ENCODE measurements at regions not wholly inside any gene's neighbourhood (a gene's known extent, or its start where the extent isn't known, plus 50 kb on each side); places are given as distances from the start of the nearest gene placed in this dataset.

DNA sequence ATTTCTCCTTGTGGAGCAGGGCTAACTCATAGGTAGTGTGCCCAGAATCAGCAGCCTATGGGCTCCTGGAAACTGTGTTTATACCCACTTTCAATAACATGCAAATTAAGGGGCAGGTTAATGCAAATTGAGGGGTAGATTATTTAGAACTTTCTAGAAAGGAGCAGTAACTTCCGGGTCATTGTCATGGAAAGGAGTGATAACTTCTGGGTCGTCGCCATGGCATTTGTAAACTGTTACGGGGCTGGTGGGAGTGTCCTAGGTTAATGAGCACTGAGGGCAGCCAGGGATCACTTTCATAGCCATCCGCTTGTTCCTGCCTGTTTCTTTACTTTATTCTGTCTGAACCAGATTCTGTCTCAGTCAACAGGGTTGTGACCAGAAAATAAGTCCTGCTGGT is 143.3 kb upstream of the RFLNA start:
- Histone ChIP-seq H3K4me3 (no peak overlapping the region), H3K36me3 (no peaks in the 10 kb centered on the region), H3K9me3 (no peaks in the 10 kb centered on the region), H3K27me3 (no peaks in the 10 kb centered on the region), H3K27ac (no peak overlapping the region), H3K4me1 (no peaks in the 10 kb centered on the region)
- TF ChIP-seq, protein P1, sequence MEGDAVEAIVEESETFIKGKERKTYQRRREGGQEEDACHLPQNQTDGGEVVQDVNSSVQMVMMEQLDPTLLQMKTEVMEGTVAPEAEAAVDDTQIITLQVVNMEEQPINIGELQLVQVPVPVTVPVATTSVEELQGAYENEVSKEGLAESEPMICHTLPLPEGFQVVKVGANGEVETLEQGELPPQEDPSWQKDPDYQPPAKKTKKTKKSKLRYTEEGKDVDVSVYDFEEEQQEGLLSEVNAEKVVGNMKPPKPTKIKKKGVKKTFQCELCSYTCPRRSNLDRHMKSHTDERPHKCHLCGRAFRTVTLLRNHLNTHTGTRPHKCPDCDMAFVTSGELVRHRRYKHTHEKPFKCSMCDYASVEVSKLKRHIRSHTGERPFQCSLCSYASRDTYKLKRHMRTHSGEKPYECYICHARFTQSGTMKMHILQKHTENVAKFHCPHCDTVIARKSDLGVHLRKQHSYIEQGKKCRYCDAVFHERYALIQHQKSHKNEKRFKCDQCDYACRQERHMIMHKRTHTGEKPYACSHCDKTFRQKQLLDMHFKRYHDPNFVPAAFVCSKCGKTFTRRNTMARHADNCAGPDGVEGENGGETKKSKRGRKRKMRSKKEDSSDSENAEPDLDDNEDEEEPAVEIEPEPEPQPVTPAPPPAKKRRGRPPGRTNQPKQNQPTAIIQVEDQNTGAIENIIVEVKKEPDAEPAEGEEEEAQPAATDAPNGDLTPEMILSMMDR (IDR thresholded peaks at IDR 0.05): no peak
- TF ChIP-seq POLR2AphosphoS5 (IDR thresholded peaks at IDR 0.05; ENCODE audit: insufficient read depth in 1 of 2, low read depth in 1 of 2) (no peak), POLR2A (IDR thresholded peaks at IDR 0.05) (no peak)
- intact Hi-C loops (cut with DNase I): no loop called here
- no peak for DNase-seq (ENCODE audit: extremely low spot score in 2 of 2)

DNA sequence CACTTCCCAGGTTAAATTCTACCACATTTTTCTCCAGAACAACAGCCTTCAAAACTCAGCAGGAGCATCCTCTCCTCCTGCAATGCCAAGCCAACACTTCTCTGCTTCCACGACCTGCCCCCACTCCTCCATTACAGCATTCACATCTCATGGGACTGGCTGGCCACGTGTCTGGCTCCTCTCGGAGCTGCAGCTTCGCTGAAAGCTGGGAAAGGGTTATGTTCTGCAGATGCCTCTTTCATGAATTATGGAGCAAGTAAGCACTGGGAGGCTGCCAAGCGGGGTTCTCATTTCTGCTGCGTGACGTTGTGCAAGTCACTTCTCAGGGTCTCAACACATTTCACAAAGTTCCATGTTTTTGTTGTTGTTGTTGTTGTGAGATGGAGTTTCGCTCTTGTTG is 142.2 kb upstream of the RFLNA start:
- no peak for TF ChIP-seq POLR2A (IDR thresholded peaks at IDR 0.05)
- TF ChIP-seq, protein P1 (IDR thresholded peaks at IDR 0.05): no peak
- TF ChIP-seq POLR2AphosphoS5 (IDR thresholded peaks at IDR 0.05; ENCODE audit: insufficient read depth in 1 of 2, low read depth in 1 of 2): no peak
- no peaks in the 10 kb centered on the region for H3K9me3 ChIP-seq
- no peaks in the 10 kb centered on the region for H3K27me3 ChIP-seq
- no peak overlapping the region for H3K4me3 ChIP-seq
- no peaks in the 10 kb centered on the region for H3K4me1 ChIP-seq
- no peak overlapping the region for H3K27ac ChIP-seq
- intact Hi-C loops (cut with DNase I): loop anchor here (1.0 kb wide), 1 partner anchor 44 kb away; no protein-coding TSS in a partner anchor
- no peak for DNase-seq (ENCODE audit: extremely low spot score in 2 of 2)
- no peaks in the 10 kb centered on the region for H3K36me3 ChIP-seq

DNA sequence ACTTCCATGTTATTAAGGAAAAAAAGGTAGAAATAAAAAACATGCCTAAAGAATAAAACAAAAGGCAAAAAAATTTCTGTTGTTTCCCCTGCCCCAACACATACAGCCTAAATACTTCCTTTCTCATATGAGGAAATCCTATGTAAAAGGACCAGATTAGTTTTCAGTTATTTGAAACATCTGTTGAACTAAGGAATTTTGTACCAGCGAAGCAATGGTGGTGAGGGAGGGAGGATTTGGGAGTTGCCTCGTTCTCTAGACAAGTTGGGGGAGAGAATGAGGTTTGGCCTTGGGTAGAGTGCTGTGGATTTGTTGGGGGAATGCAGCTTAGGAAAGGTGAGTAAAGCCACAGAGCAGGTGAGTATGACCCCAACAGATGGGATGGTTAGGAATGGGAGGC is 141.5 kb upstream of the RFLNA start:
- Histone ChIP-seq H3K27me3 (no peaks in the 10 kb centered on the region), H3K4me3 (no peak overlapping the region), H3K36me3 (no peaks in the 10 kb centered on the region), H3K9me3 (no peaks in the 10 kb centered on the region), H3K27ac (no peak overlapping the region), H3K4me1 (no peaks in the 10 kb centered on the region)
- intact Hi-C loops (cut with DNase I): no loop called here
- DNase-seq (ENCODE audit: extremely low spot score in 2 of 2): no peak
- TF ChIP-seq POLR2AphosphoS5 (IDR thresholded peaks at IDR 0.05; ENCODE audit: insufficient read depth in 1 of 2, low read depth in 1 of 2) (no peak), POLR2A (IDR thresholded peaks at IDR 0.05) (no peak)
- TF ChIP-seq, protein P1 (IDR thresholded peaks at IDR 0.05): no peak

- H3K27ac ChIP-seq: no peak overlapping the region
- no peak for DNase-seq (ENCODE audit: extremely low spot score in 2 of 2)
- H3K36me3 ChIP-seq: no peaks in the 10 kb centered on the region
- no peak overlapping the region for H3K4me3 ChIP-seq
- H3K9me3 ChIP-seq: no peaks in the 10 kb centered on the region
- TF ChIP-seq POLR2A (IDR thresholded peaks at IDR 0.05): no peak
- TF ChIP-seq, protein P1 (IDR thresholded peaks at IDR 0.05): no peak
- TF ChIP-seq POLR2AphosphoS5 (IDR thresholded peaks at IDR 0.05; ENCODE audit: insufficient read depth in 1 of 2, low read depth in 1 of 2): no peak
- H3K27me3 ChIP-seq: no peaks in the 10 kb centered on the region
- intact Hi-C loops (cut with DNase I): no loop called here
- no peaks in the 10 kb centered on the region for H3K4me1 ChIP-seq
These were observed 137.5 kb upstream of the RFLNA start for GRCh38 chr12:124157406-124157805.

GRCh38 chr12:124159655-124160054 is 135.2 kb upstream of the RFLNA start:
- intact Hi-C loops (cut with DNase I): no loop called here
- TF ChIP-seq POLR2A (IDR thresholded peaks at IDR 0.05) (no peak), POLR2AphosphoS5 (IDR thresholded peaks at IDR 0.05; ENCODE audit: insufficient read depth in 1 of 2, low read depth in 1 of 2) (no peak)
- TF ChIP-seq, protein P1 (IDR thresholded peaks at IDR 0.05): no peak
- Histone ChIP-seq H3K36me3 (no peaks in the 10 kb centered on the region), H3K4me3 (no peak overlapping the region), H3K9me3 (no peaks in the 10 kb centered on the region), H3K4me1 (no peaks in the 10 kb centered on the region), H3K27ac (no peak overlapping the region), H3K27me3 (no peaks in the 10 kb centered on the region)
- DNase-seq (ENCODE audit: extremely low spot score in 2 of 2): no peak
